K562 (cell line): ENCODE measurements at regions not wholly inside any gene's neighbourhood (a gene's known extent, or its start where the extent isn't known, plus 50 kb on each side); places are given as distances from the start of the nearest gene placed in this dataset.

Experiments
- ATAC-seq: fragments of 200-7000 bp; cut with Tn5 transposase; 3 replicates; pipeline ENCODE4 v1.9.1; 2020; ENCODE audit warnings: moderate library complexity
- BruUV-seq: library from RNA; stranded (reverse); fragments of 400-500 nt; replicated peaks from 2 replicates; lab custom pipeline; 2021; lab: Mats Ljungman, UMichigan
- CTCF ChIA-PET: fragments of 300-600 bp; formaldehyde crosslinking; extraction: SDS; loops from one replicate; lab custom pipeline; 2021; ENCODE audit warnings: low intra/inter-chr PET ratio; lab: Yijun Ruan, JAX
- POLR2A ChIA-PET: fragments of 300-600, 350-650 bp; sonication (Branson Sonifier 250); formaldehyde crosslinking; extraction: SDS; loops from one replicate; lab custom pipeline; 2021; ENCODE audit warnings: antibody characterized with exemption, inconsistent platforms; lab: Yijun Ruan, JAX
- DNase-seq, 4 experiments: peaks; one replicate each; pipeline versions ENCODE4 v3.0.0 to v3.0.0-alpha.2; 2011 to 2018; ENCODE audit warnings: low spot score in 3 of 4, mixed read lengths in 3 of 4; ENCODE audit errors: extremely low read depth in 1 of 4
- FAIRE-seq: peaks from 2 replicates; lab custom pipeline; 2011; peaks lifted over from hg19 to GRCh38; lab: Jason Lieb, UNC
- H2AFZ ChIP-seq: 2 replicates; pipeline ENCODE4 v1.6.0; 2011; ENCODE audit warnings: low read depth, low read length, control low read depth, inconsistent platforms
- H3K27ac ChIP-seq: fragments of 200-600 bp; 3 replicates; pipeline ENCODE4 v1.8.0; 2011; ENCODE audit warnings: low read depth, mild to moderate bottlenecking, control low read depth, inconsistent platforms, low read length, moderate library complexity, mixed read lengths; ENCODE audit errors: extremely low read depth
- H3K27me3 ChIP-seq, 2 experiments: fragments of 300-600 bp in 1 of 2; 2 replicates in 1 of 2; 3 replicates in 1 of 2; pipeline versions ENCODE4 v1.6.0 to v1.8.0; 2011; ENCODE audit warnings: inconsistent platforms in 2 of 2, low read length in 2 of 2, mild to moderate bottlenecking in 1 of 2, mixed read lengths in 1 of 2, moderate library complexity in 1 of 2; ENCODE audit not compliant: control insufficient read depth in 2 of 2, insufficient read depth in 2 of 2
- H3K36me3 ChIP-seq: fragments of 300-600 bp; 3 replicates; pipeline ENCODE4 v1.8.0; 2011; ENCODE audit warnings: mild to moderate bottlenecking, low read length, inconsistent platforms; ENCODE audit not compliant: control insufficient read depth, insufficient read depth
- H3K4me1 ChIP-seq, 2 experiments: fragments of 200-600 bp in 1 of 2; replicated peaks in 1 of 2; 2 replicates in 1 of 2; 3 replicates in 1 of 2; pipeline versions ENCODE4 v1.5.1 to v1.8.0; 2011; ENCODE audit warnings: inconsistent platforms in 2 of 2, low read length in 2 of 2, mild to moderate bottlenecking in 1 of 2, mixed read lengths in 1 of 2, moderate library complexity in 1 of 2; ENCODE audit not compliant: control insufficient read depth in 2 of 2, insufficient read depth in 2 of 2
- H3K4me2 ChIP-seq: 2 replicates; pipeline ENCODE4 v1.6.1; 2011; ENCODE audit warnings: low read length, control low read depth, inconsistent platforms, mixed read lengths; ENCODE audit not compliant: insufficient read depth
- H3K4me3 ChIP-seq: fragments of 200-600 bp; sonication (generic), shearing (Covaris generic); 2 replicates; pipeline ENCODE4 v1.5.1; 2016; ENCODE audit warnings: control low read depth, inconsistent platforms
- H3K79me2 ChIP-seq: fragments of 200-600 bp; 3 replicates; pipeline ENCODE4 v1.8.0; 2011; ENCODE audit warnings: low read length, inconsistent platforms; ENCODE audit not compliant: control insufficient read depth, insufficient read depth
- H3K9ac ChIP-seq, 2 experiments: 2 replicates each; pipeline versions ENCODE4 v1.6.0 to v1.6.1; 2011; ENCODE audit warnings: low read depth in 2 of 2, low read length in 2 of 2, control low read depth in 1 of 2, inconsistent platforms in 1 of 2, mild to moderate bottlenecking in 1 of 2, mixed read lengths in 1 of 2; ENCODE audit not compliant: insufficient read depth in 1 of 2
- H3K9me1 ChIP-seq: one replicate; pipeline ENCODE4 v1.6.0; 2011; ENCODE audit warnings: inconsistent platforms, mild to moderate bottlenecking, low read length, moderate library complexity; ENCODE audit not compliant: control insufficient read depth, insufficient read depth
- H3K9me3 ChIP-seq: replicated peaks from 2 replicates; pipeline ENCODE4 v1.5.1; 2011; ENCODE audit warnings: low read depth, low read length, inconsistent platforms; ENCODE audit not compliant: control insufficient read depth, insufficient read depth
- H4K20me1 ChIP-seq: replicated peaks from 2 replicates; pipeline ENCODE4 v1.6.1; 2011; ENCODE audit warnings: low read length, inconsistent platforms, mixed read lengths; ENCODE audit not compliant: control insufficient read depth, insufficient read depth
- ATF1 ChIP-seq, 2 experiments: fragments of 450-650 bp in 1 of 2; IDR thresholded peaks; 2 replicates each; pipeline ENCODE4 v1.6.1; 2016; ENCODE audit warnings: missing compliant biosample characterization in 1 of 2, missing genetic modification characterization in 1 of 2
- CHD1 ChIP-seq: fragments of 200-600 bp; sonication (generic); IDR thresholded peaks from one replicate; pipeline ENCODE4 v1.6.1; 2012; ENCODE audit warnings: mild to moderate bottlenecking, moderate library complexity, low read length, inconsistent platforms
- ETS2 ChIP-seq: IDR thresholded peaks from 2 replicates; pipeline ENCODE4 v1.6.1; 2016; ENCODE audit warnings: borderline replicate concordance, missing genetic modification characterization, mild to moderate bottlenecking, moderate library complexity, missing compliant biosample characterization; ENCODE audit not compliant: poor library complexity, severe bottlenecking
- HDAC6 ChIP-seq: IDR thresholded peaks from 2 replicates; pipeline ENCODE4 v1.6.1; 2012; ENCODE audit warnings: low read depth, mild to moderate bottlenecking, control low read depth, inconsistent platforms, low read length, moderate library complexity
- NFATC3 ChIP-seq: fragments of 450-650 bp; IDR thresholded peaks from 2 replicates; pipeline ENCODE4 v1.6.1; 2017; ENCODE audit warnings: mild to moderate bottlenecking
- ZNF584 ChIP-seq: fragments of 200-800 bp; sonication (Bioruptor generic); IDR thresholded peaks from 2 replicates; pipeline ENCODE4 v1.6.1; 2016; ENCODE audit warnings: low read depth, mild to moderate bottlenecking, missing genetic modification characterization, missing compliant biosample characterization
- ZNF609 ChIP-seq: sonication (generic); formaldehyde crosslinking; IDR thresholded peaks from 2 replicates; pipeline ENCODE4 v1.8.1; 2023; ENCODE audit warnings: missing genetic modification reagents, mild to moderate bottlenecking, borderline replicate concordance
- ZNF695 ChIP-seq: fragments of 450-650 bp; formaldehyde crosslinking; IDR thresholded peaks from 2 replicates; pipeline ENCODE4 v1.4.0; 2020; ENCODE audit warnings: mild to moderate bottlenecking, moderate library complexity
- WGBS: fragments of 100-300 bp; shearing (Covaris generic); methylation state at CpG from one replicate; pipeline ENCODE4 v1.1.6; 2016; ENCODE audit warnings: low coverage, mixed read lengths; ENCODE audit not compliant: insufficient coverage; ENCODE audit errors: missing lambda C conversion rate; 5-methylcytosine and 5-hydroxymethylcytosine counted together
- in situ Hi-C: fragments of 300-500 bp; cut with MboI; formaldehyde crosslinking; loops from 4 replicates; pipeline ENCODE4 v1.15.0; 2018; ENCODE audit warnings: inconsistent platforms, mixed read lengths
- intact Hi-C: fragments of 100-400 bp; cut with micrococcal nuclease; formaldehyde crosslinking; loops from 2 replicates; pipeline ENCODE4 v1.14.2; 2022
- TF ChIP-seq, protein P1 (sequence below): IDR thresholded peaks from 2 replicates; pipeline ENCODE4 v1.6.1; 2014; ENCODE audit warnings: antibody characterized with exemption
- TF ChIP-seq, protein P2 (sequence below): sonication (generic); formaldehyde crosslinking; IDR thresholded peaks from 2 replicates; pipeline ENCODE4 v1.8.1; 2022; ENCODE audit warnings: missing genetic modification reagents

GRCh38 chr9:79263628-79264027 is 308.1 kb upstream of the TLE4 start:
- H4K20me1 ChIP-seq = no peaks in the 10 kb centered on the region
- H3K36me3 ChIP-seq = no peaks in the 10 kb centered on the region
- CTCF ChIA-PET = no interaction called here
- in situ Hi-C loops = no loop called here
- H2AFZ ChIP-seq = no peak overlapping the region
- POLR2A ChIA-PET = no interaction called here
- no peaks in the 10 kb centered on the region for H3K4me1 ChIP-seq
- H3K79me2 ChIP-seq = no peaks in the 10 kb centered on the region
- DNase-seq (no peak), FAIRE-seq (no peak), ATAC-seq (no peak)
- no peaks in the 10 kb centered on the region for H3K9me1 ChIP-seq
- no peaks in the 10 kb centered on the region for H3K27me3 ChIP-seq
- H3K4me3 ChIP-seq = no peak overlapping the region
- TF ChIP-seq HDAC6 = no peak
- no peak for TF ChIP-seq ZNF695 (CRISPR knock-in tag)
- TF ChIP-seq, protein P1, sequence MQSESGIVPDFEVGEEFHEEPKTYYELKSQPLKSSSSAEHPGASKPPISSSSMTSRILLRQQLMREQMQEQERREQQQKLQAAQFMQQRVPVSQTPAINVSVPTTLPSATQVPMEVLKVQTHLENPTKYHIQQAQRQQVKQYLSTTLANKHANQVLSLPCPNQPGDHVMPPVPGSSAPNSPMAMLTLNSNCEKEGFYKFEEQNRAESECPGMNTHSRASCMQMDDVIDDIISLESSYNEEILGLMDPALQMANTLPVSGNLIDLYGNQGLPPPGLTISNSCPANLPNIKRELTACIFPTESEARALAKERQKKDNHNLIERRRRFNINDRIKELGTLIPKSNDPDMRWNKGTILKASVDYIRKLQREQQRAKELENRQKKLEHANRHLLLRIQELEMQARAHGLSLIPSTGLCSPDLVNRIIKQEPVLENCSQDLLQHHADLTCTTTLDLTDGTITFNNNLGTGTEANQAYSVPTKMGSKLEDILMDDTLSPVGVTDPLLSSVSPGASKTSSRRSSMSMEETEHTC = no peak
- no peak for TF ChIP-seq CHD1
- TF ChIP-seq ETS2 = no peak
- 0% methylated on average over 1 of the region's 1 CpG for WGBS
- no TSS peak for BruUV-seq
- H3K4me2 ChIP-seq = no peak overlapping the region
- intact Hi-C loops = no loop called here
- no peak overlapping the region for H3K9ac ChIP-seq
- no peaks in the 10 kb centered on the region for H3K9me3 ChIP-seq
- no peak overlapping the region for H3K27ac ChIP-seq

DNA sequence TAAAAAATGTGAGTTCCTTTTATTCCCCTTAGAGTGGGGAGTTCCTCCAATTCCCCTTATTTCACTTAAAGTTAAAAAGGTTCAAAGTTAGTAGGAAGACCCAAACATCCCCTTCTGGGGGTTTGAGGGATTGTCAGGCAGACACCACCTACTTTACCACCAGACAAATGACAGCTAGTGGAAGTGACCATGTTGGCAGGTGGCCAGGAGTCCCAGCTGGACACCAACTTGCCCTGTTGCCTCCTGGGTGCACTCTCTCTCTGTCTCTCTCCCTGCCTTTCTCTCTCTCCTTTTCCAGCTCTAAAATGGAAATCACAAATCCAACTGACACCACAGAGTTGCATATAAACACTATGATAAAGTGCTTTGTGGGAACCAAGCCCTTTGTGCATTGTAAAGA is 307.7 kb upstream of the TLE4 start:
- Histone ChIP-seq H3K36me3 (no peaks in the 10 kb centered on the region), H3K27me3 (no peaks in the 10 kb centered on the region), H3K4me3 (no peak overlapping the region), H3K4me1 (no peaks in the 10 kb centered on the region), H2AFZ (no peak overlapping the region), H3K27ac (no peak overlapping the region), H3K9ac (no peak overlapping the region), H4K20me1 (no peaks in the 10 kb centered on the region), H3K9me3 (no peaks in the 10 kb centered on the region), H3K79me2 (no peaks in the 10 kb centered on the region), H3K4me2 (no peak overlapping the region), H3K9me1 (no peaks in the 10 kb centered on the region)
- ChIA-PET CTCF (no interaction called here), POLR2A (no interaction called here)
- FAIRE-seq (no peak), ATAC-seq (no peak), DNase-seq (no peak)
- intact Hi-C loops (no loop called here), in situ Hi-C loops (no loop called here)
- BruUV-seq = no TSS peak
- TF ChIP-seq ZNF584 (no peak), NFATC3 (no peak), ZNF609 (CRISPR knock-in tag) (no peak), ATF1 (CRISPR knock-in tag; IDR thresholded peaks at IDR 0.05) (no peak), ATF1 (tag; IDR thresholded peaks at IDR 0.05) (no peak)
- TF ChIP-seq, protein P2, sequence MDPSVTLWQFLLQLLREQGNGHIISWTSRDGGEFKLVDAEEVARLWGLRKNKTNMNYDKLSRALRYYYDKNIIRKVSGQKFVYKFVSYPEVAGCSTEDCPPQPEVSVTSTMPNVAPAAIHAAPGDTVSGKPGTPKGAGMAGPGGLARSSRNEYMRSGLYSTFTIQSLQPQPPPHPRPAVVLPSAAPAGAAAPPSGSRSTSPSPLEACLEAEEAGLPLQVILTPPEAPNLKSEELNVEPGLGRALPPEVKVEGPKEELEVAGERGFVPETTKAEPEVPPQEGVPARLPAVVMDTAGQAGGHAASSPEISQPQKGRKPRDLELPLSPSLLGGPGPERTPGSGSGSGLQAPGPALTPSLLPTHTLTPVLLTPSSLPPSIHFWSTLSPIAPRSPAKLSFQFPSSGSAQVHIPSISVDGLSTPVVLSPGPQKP (CRISPR knock-in tag) = no peak
